ENCODE measurements at regions not wholly inside any gene's neighbourhood (a gene's known extent, or its start where the extent isn't known, plus 50 kb on each side); places are given as distances from the start of the nearest gene placed in this dataset.

- TF ChIP-seq CTCF (IDR thresholded peaks at IDR 0.05) (no peak), NR1H2 (CRISPR knock-in tag; IDR thresholded peaks at IDR 0.05) (no peak), ZNF263 (CRISPR knock-in tag; IDR thresholded peaks at IDR 0.05; ENCODE audit: low read depth) (no peak), ZBTB21 (CRISPR knock-in tag; IDR thresholded peaks at IDR 0.05; ENCODE audit: borderline replicate concordance) (no peak), USF2 (CRISPR knock-in tag; IDR thresholded peaks at IDR 0.05) (no peak), ATF1 (CRISPR knock-in tag; IDR thresholded peaks at IDR 0.05) (no peak), NR2C2 (CRISPR knock-in tag; IDR thresholded peaks at IDR 0.05) (no peak), STAT6 (CRISPR knock-in tag; conservative IDR thresholded peaks at IDR 0.05; ENCODE audit: low read depth) (no peak), CREB1 (CRISPR knock-in tag; IDR thresholded peaks at IDR 0.05) (no peak)
Observed at GRCh38 chr7:106196460-106197021, 84.4 kb upstream of the SYPL1 start.

Measured in WTC11 (cell line).